Central memory CD8-positive, alpha-beta T cell (primary cell): ENCODE measurements at regions not wholly inside any gene's neighbourhood (a gene's known extent, or its start where the extent isn't known, plus 50 kb on each side); places are given as distances from the start of the nearest gene placed in this dataset.
"Not testable (repeated sequence)": the region's sequence is repeated elsewhere in the genome, so short reads cannot be mapped to it uniquely, and the experiment has no call there.

ENCODE experiments used
- ATAC-seq: fragments of 150-1000 bp; cut with Tn5 transposase; replicated peaks from 2 replicates; pipeline ENCODE4 v1.10.0; 2022; ENCODE audit warnings: mild to moderate bottlenecking, moderate FRiP score, moderate number of reproducible peaks; ENCODE audit not compliant: poor library complexity, severe bottlenecking; ENCODE audit errors: extremely low read depth
- DNase-seq, 2 donors: peaks; one replicate each; pipeline ENCODE4 v3.0.0; 2021; ENCODE audit warnings: low spot score in 2 of 2
- H3K27ac Mint-ChIP-seq: one replicate; pipeline ENCODE4 v1.8.0; 2022; ENCODE audit warnings: low read depth, mild to moderate bottlenecking, moderate library complexity, mixed read lengths
- H3K27me3 Mint-ChIP-seq: one replicate; pipeline ENCODE4 v1.8.0; 2022; ENCODE audit warnings: mixed read lengths
- H3K36me3 Mint-ChIP-seq: one replicate; pipeline ENCODE4 v1.8.0; 2022; ENCODE audit warnings: mild to moderate bottlenecking, moderate library complexity, mixed read lengths; ENCODE audit not compliant: insufficient read depth
- H3K4me1 Mint-ChIP-seq: one replicate; pipeline ENCODE4 v1.8.0; 2022; ENCODE audit warnings: mixed read lengths
- H3K4me3 Mint-ChIP-seq: one replicate; pipeline ENCODE4 v1.8.0; 2022; ENCODE audit warnings: mild to moderate bottlenecking, moderate library complexity, mixed read lengths
- H3K9me3 Mint-ChIP-seq: one replicate; pipeline ENCODE4 v1.8.0; 2022; ENCODE audit warnings: mixed read lengths

DNA sequence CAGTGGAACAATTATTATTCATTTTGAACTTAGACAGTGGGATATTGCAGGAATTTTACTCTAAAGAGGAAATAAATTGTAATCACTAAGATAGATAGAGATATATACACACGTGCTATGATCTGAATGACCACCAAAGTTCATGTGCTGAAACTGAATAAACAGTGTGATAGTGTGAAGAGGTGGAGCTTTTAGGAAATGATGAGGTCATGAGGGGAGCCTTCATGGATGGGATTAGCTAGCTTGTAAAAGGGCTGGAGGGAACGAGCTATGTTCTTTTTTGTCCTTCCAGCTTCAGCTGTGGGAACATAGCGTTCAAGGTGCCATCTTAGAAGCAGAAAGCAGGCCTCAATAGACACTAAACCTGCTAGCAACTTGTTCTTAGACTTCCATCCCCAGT lies 191.5 kb upstream of the LRIG3 start:
- no peak for ATAC-seq
- no peaks in the 10 kb centered on the region for H3K36me3 Mint-ChIP-seq
- no peaks in the 10 kb centered on the region for H3K27me3 Mint-ChIP-seq
- H3K4me3 Mint-ChIP-seq: no peak overlapping the region
- DNase-seq: no peak
- no peak overlapping the region for H3K27ac Mint-ChIP-seq
- peaks cover 8% of the 10 kb centered on the region for H3K9me3 Mint-ChIP-seq
- no peaks in the 10 kb centered on the region for H3K4me1 Mint-ChIP-seq

- not testable (repeated sequence) for H3K4me3 Mint-ChIP-seq, H3K9me3 Mint-ChIP-seq, H3K27me3 Mint-ChIP-seq, H3K4me1 Mint-ChIP-seq, ATAC-seq, H3K36me3 Mint-ChIP-seq, H3K27ac Mint-ChIP-seq, DNase-seq
Measured at GRCh38 chr12:59108516-59108915, 188.2 kb upstream of the LRIG3 start.

DNA sequence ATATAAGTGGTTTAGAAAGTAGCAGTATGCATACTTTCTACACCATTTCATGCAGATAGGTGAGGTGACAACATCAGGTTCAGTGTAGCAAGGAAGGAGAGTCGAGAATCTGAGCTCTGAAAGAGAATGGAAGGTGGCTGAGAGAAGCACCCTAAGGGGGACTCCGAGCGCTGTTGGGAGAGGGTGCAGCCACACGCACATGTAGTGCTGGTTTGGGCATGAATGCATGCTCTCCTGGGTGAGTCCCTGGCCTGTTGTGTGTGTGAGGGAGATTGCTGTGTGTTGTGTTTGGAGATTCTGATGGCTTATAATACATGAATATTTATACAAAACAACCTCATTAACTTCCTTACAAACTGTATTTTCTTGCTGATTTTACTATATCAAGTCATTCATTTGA lies 180.3 kb upstream of the LRIG3 start:
- Mint-ChIP-seq H3K4me3 (no peak overlapping the region), H3K4me1 (no peaks in the 10 kb centered on the region), H3K27me3 (no peaks in the 10 kb centered on the region), H3K36me3 (no peaks in the 10 kb centered on the region), H3K9me3 (peaks cover 11% of the 10 kb centered on the region), H3K27ac (no peak overlapping the region)
- ATAC-seq (no peak), DNase-seq (no peak)

DNA sequence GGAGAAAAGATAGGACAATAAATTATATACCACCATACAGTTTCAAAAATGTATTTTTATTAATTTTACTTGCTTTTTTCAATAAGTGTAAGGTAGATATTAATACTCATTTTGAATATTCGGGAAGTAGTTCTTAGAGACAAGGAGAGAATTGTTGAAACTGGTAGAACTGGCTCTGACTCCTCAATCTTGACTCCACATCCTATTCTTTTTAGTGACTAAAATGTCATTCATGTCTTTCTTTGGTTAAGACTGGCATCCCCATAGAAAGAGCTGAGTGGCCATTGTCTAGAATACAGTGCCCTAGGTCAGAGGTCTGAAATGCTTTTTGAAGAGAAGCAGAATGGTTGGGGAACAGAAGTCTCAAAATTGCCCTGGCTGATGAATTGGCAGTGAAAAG lies 177.6 kb upstream of the LRIG3 start:
- ATAC-seq: no peak
- Mint-ChIP-seq H3K36me3 (no peaks in the 10 kb centered on the region), H3K27ac (no peak overlapping the region), H3K4me1 (no peaks in the 10 kb centered on the region), H3K4me3 (no peak overlapping the region), H3K9me3 (peaks cover 19% of the 10 kb centered on the region), H3K27me3 (no peaks in the 10 kb centered on the region)
- DNase-seq: no peak

DNA sequence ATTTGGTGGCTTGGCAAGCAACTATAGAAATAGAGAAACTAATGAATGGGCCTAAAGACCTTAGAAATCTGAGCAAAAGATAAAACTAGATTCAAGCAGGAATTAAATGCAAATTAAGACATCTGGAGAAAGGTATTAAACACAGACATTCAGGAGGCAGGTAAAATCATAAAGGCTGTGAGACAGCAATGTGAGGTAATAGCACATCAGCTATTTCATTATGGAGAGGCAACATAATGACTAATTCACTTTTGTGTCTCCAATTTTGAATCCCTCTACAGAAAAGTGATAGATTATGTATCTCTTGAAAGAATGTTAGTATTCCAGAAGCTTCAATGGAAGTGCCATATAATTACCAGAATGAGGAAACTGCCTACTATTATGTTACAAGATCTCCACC lies 175.9 kb upstream of the LRIG3 start:
- H3K9me3 Mint-ChIP-seq: peaks cover 26% of the 10 kb centered on the region
- no peak for ATAC-seq

DNA sequence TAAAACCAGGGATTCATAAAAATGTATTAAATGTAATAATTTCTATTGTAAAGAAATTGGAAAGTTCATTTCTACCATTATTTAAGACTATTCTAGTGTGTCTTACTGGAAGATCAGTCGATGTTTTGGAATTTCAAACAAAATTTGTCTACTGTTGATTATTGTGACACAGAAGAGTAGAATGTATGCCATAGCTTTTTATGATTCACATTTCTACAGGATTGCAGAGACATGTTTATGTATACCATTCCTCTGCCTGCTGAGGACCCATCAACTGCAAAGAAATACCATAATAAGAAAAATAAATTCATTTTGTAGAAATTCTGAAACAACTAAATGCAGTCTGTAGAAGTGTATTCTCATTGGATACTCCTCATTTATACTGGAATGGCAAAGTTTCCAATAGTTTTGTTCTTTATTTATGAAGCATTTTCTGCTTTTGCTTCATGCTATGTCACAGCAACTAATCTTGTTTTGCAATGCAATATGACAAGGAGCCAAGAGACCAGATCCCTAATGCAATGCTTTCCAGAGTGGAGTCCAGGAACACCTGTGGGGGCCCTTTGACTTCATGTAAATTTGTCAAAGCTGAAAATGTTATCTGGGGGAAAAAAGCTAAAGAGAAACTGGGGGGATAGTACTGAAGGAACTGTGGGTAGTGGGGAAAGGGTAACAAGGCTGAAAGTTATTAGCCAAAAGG lies 172.9 kb upstream of the LRIG3 start:
- Mint-ChIP-seq H3K9me3 (peaks cover 20% of the 10 kb centered on the region), H3K4me3 (no peak overlapping the region), H3K4me1 (no peaks in the 10 kb centered on the region), H3K36me3 (no peaks in the 10 kb centered on the region), H3K27me3 (no peaks in the 10 kb centered on the region), H3K27ac (no peak overlapping the region)
- ATAC-seq: no peak
- no peak for DNase-seq

More for the DNA sequence above, 175.9 kb upstream of the LRIG3 start:
- Mint-ChIP-seq H3K36me3 (no peaks in the 10 kb centered on the region), H3K27me3 (no peaks in the 10 kb centered on the region), H3K4me1 (no peaks in the 10 kb centered on the region), H3K4me3 (no peak overlapping the region), H3K27ac (no peak overlapping the region)
- DNase-seq: no peak

DNA sequence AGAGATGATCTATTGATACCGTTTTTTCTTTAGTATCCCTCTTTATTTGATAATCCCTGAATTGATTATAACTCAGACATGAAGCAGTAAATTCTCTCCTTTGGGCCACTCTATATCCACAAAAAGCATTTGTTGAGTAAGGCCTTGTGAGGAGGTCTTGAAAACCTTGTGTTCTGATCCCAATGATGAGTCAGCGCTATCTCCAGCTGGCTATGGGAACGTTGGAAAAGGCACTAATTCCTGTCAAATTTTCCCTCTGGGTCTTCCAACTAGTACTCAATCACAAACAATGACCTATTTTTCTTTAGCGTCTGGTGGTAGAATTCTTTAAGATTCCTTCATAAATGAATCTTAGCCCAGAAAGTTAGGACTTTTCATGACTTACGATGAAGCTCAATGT lies 168.4 kb upstream of the LRIG3 start:
- no peak for ATAC-seq
- no peak for DNase-seq
- no peaks in the 10 kb centered on the region for H3K4me1 Mint-ChIP-seq
- no peaks in the 10 kb centered on the region for H3K36me3 Mint-ChIP-seq
- H3K9me3 Mint-ChIP-seq: peaks cover 10% of the 10 kb centered on the region
- H3K27me3 Mint-ChIP-seq: no peaks in the 10 kb centered on the region
- H3K4me3 Mint-ChIP-seq: no peak overlapping the region
- no peak overlapping the region for H3K27ac Mint-ChIP-seq

DNA sequence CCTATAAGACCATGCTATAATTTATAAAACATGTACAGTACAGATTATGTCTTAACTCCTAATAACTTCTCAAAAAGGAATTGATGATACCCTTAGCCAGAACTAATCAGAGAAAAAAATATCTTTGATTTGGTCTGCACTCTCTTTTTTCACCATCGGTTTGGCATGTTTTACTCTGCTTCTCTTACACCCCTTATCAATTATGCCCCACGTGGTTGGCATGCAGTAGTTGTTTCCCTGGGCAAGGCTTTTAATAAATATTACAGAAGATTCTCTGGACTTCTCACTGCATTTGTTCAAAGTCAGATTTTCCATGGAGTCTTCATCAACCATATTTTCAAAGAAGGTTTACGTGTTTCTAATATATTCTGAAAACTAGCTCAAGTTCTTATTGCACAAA lies 167.4 kb upstream of the LRIG3 start:
- Mint-ChIP-seq H3K36me3 (no peaks in the 10 kb centered on the region), H3K4me1 (no peaks in the 10 kb centered on the region), H3K27me3 (no peaks in the 10 kb centered on the region), H3K27ac (no peak overlapping the region), H3K4me3 (no peak overlapping the region), H3K9me3 (peaks cover 12% of the 10 kb centered on the region)
- ATAC-seq: no peak
- no peak for DNase-seq

DNA sequence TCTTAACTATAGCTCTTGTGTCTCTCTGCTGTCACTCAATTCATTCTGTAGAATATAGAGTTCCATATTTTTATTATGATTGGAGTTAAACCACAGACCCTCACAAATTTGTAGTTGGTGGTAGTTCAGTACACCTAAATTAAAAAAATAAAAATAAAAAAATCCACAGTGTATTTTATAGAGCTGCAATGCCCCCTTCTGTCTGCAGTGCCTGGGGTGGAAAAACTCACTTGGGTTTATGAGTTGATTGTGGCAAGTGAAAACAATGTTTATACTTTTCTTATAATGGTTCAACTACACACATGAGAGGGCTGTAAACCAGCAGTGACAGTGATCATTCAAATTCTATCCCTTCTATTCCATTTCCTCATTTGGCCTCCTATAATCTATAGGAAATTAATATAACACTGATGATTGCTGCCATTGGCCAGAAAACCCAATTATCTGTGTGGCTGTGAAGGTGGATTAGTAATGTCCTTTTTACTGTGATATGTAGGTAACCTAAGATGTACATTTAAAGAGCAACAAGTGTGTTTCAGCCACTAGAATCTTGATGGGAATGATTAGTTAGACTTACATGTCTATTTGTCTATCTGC lies 166.9 kb upstream of the LRIG3 start:
- Mint-ChIP-seq H3K9me3 (peaks cover 8% of the 10 kb centered on the region), H3K4me1 (no peaks in the 10 kb centered on the region), H3K4me3 (no peak overlapping the region), H3K36me3 (no peaks in the 10 kb centered on the region), H3K27ac (no peak overlapping the region), H3K27me3 (no peaks in the 10 kb centered on the region)
- ATAC-seq: no peak
- DNase-seq: no peak

DNA sequence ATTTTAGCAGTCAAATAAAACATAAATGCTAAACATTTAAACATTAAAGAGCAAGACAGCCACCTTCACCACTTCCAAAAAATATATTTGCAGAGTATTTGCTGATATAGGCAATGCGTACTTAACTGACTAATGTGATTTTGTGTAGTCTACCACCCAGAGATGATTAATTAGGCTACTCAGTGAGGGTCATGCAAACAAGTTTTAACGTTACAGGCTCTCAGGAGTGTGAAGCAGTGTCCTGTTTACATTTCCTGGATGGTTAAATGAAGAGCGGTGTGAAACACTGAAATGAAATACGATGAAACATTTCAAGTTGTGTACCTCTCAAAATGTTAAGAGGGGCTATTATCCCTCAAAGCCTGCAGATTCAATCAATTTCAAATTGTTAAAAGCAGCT lies 165.8 kb upstream of the LRIG3 start:
- no peaks in the 10 kb centered on the region for H3K27me3 Mint-ChIP-seq
- no peak overlapping the region for H3K27ac Mint-ChIP-seq
- no peaks in the 10 kb centered on the region for H3K36me3 Mint-ChIP-seq
- peaks cover 12% of the 10 kb centered on the region for H3K9me3 Mint-ChIP-seq
- H3K4me3 Mint-ChIP-seq: no peak overlapping the region
- ATAC-seq (no peak), DNase-seq (no peak)
- H3K4me1 Mint-ChIP-seq: no peaks in the 10 kb centered on the region

GRCh38 chr12:59085690-59086089 lies 165.4 kb upstream of the LRIG3 start:
- Mint-ChIP-seq H3K27ac (no peak overlapping the region), H3K4me1 (no peaks in the 10 kb centered on the region), H3K27me3 (no peaks in the 10 kb centered on the region), H3K36me3 (no peaks in the 10 kb centered on the region), H3K4me3 (no peak overlapping the region), H3K9me3 (peaks cover 12% of the 10 kb centered on the region)
- ATAC-seq (no peak), DNase-seq (no peak)

GRCh38 chr12:59084511-59085375 lies 164.4 kb upstream of the LRIG3 start:
- no peak for ATAC-seq
- Mint-ChIP-seq H3K27ac (no peak overlapping the region), H3K27me3 (no peaks in the 10 kb centered on the region), H3K9me3 (peaks cover 12% of the 10 kb centered on the region), H3K4me3 (no peak overlapping the region), H3K36me3 (no peaks in the 10 kb centered on the region), H3K4me1 (no peaks in the 10 kb centered on the region)
- no peak for DNase-seq

DNA sequence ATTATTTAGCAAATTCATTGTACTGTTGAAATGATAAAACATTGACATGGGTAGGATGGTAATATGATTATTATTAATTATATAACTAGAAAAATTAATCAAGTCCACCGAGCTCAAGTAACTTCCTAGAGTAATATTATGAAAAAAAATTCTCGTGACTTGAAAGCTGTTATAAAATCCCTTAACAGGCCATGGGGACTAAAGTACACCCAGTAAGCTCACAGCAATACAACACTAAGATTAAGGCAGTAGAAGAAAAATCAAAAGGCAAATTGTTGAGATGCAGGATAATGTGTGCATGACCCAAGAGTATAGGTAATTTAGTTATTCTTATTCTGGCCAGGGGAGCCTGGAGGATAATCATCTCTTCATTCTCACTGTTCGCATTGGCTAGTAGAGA lies 162.6 kb upstream of the LRIG3 start:
- no peak overlapping the region for H3K4me3 Mint-ChIP-seq
- no peaks in the 10 kb centered on the region for H3K36me3 Mint-ChIP-seq

More for the DNA sequence above, 162.6 kb upstream of the LRIG3 start:
- ATAC-seq (no peak), DNase-seq (no peak)
- H3K27me3 Mint-ChIP-seq: no peaks in the 10 kb centered on the region
- no peak overlapping the region for H3K27ac Mint-ChIP-seq
- H3K9me3 Mint-ChIP-seq: peaks cover 12% of the 10 kb centered on the region
- no peaks in the 10 kb centered on the region for H3K4me1 Mint-ChIP-seq
